ENCODE measurements at regions not wholly inside any gene's neighbourhood (a gene's known extent, or its start where the extent isn't known, plus 50 kb on each side); places are given as distances from the start of the nearest gene placed in this dataset.

DNA sequence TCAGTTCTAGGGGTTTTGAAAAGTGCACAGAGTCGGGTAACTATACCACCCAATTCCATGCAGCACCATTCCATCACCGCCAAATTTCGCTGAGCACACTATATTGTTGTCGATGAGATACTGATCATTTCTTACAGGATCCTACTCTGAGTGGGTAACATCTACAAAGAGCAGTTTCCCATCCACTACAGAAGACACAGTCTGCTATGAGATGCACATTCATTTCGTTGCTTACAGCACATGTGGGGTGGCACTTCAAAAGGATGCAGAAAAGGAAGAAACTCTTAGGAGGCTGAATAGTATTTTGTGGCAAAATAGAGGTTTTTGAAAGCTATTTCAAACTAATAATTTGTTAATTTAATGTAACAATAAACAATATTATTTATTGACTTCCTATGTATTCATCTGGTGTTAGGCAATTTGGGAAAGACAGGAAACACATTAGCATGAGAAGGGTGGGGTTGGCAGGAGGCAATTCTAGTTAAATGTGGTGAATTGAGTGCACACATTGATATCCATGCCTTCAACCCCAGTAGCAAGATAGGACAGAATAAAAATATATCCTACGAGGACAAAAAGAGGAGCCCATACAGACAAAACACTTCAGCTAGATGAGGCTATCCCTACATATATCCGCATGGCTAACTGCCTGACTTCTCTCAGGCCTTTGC lies 186.8 kb upstream of the PARP11 start:
- no peak overlapping the region for H3K4me3 ChIP-seq (ENCODE audit: low read depth, low read length)
- TF ChIP-seq, protein P1, sequence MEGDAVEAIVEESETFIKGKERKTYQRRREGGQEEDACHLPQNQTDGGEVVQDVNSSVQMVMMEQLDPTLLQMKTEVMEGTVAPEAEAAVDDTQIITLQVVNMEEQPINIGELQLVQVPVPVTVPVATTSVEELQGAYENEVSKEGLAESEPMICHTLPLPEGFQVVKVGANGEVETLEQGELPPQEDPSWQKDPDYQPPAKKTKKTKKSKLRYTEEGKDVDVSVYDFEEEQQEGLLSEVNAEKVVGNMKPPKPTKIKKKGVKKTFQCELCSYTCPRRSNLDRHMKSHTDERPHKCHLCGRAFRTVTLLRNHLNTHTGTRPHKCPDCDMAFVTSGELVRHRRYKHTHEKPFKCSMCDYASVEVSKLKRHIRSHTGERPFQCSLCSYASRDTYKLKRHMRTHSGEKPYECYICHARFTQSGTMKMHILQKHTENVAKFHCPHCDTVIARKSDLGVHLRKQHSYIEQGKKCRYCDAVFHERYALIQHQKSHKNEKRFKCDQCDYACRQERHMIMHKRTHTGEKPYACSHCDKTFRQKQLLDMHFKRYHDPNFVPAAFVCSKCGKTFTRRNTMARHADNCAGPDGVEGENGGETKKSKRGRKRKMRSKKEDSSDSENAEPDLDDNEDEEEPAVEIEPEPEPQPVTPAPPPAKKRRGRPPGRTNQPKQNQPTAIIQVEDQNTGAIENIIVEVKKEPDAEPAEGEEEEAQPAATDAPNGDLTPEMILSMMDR (IDR thresholded peaks at IDR 0.05; ENCODE audit: insufficient read depth, low read length): no peak
- no peak for DNase-seq (ENCODE audit: low read depth)

DNA sequence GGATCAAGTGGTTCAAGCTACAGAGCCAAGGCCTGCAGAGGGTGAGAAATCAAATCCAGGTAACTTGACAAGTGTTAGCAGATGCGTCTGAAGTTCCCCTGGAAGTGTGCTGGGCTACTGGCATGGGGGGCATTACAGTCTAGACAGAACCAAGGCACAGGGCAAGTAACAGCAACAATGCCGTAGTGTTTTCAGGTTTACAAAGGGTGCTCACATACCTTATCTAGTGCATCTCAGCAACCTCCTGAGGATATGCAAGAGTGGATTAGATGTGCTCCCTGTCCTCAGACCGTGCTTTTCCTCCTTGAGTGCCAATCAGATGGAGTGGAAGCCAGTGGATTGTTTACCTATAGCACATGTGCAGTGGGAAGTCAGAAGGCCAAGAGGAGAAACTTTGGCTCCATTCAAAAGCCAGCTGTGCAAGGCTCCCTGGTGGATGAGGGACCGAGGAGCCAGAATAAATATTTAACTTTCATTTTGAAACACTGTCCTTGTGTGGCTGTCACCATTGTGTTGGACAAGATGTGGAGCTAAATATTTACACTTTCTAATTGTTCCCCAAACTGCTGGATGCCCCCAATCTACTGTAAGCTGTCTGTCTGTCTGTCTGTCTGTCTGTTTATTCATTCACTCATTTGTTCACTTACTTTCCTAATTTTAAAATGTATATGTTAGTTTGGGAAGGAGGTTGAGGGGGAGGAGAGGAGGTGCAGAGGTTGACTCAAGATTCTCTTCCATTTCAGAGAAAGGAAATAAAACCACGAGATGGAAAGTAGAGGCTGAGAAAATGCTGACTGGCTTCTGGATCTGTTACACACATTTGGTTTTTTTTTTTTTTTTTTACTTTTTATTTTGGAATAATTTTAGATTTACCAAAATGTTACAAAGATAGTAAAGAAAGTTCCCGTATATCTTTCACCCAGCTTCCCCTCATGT lies 184.0 kb upstream of the PARP11 start:
- DNase-seq (ENCODE audit: low read depth): no peak
- TF ChIP-seq, protein P1 (IDR thresholded peaks at IDR 0.05; ENCODE audit: insufficient read depth, low read length): no peak
- no peak overlapping the region for H3K4me3 ChIP-seq (ENCODE audit: low read depth, low read length)

DNA sequence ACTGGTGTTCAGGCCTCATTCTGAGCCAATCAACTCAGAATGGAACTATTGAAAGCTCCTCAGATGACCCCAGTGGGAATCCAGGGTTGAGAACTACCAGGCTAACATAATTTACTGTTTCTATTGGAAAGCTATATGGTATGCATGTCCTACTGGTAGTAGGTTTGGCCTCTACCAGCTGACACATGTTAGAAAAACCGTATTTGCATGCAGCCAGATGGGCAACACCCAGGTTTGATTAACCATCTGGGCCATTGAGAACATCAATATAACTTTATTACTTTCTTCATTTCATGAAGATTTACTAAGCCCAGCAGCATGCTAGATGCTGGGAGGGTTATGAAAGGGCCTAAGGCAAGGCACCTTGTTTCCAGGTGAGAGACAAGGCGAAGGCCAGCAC lies 181.4 kb upstream of the PARP11 start:
- TF ChIP-seq, protein P1 (IDR thresholded peaks at IDR 0.05; ENCODE audit: insufficient read depth, low read length): no peak
- no peak for DNase-seq (ENCODE audit: low read depth)
- H3K4me3 ChIP-seq (ENCODE audit: low read depth, low read length): no peak overlapping the region

DNA sequence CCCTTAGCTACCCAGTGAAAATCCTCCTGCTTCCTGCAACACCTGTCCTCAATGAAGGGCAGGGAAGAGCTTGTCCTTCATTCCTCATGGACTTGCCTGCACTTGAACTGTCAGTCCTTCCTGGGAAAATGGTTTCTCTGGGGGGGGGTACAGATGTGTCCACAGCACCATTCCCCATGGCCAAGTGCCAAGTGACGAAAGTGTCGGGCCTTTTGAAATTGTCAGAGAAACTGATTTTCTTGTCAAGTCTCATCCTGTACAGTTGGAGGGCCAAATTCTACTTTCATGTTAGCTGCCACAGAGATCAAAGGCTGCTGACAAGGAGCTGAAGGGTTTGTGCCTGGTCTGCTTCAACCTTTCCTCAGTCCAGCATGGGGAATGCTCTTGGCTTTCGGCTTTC lies 179.5 kb upstream of the PARP11 start:
- TF ChIP-seq, protein P1 (IDR thresholded peaks at IDR 0.05; ENCODE audit: insufficient read depth, low read length): no peak
- no peak for DNase-seq (ENCODE audit: low read depth)
- no peak overlapping the region for H3K4me3 ChIP-seq (ENCODE audit: low read depth, low read length)

DNA sequence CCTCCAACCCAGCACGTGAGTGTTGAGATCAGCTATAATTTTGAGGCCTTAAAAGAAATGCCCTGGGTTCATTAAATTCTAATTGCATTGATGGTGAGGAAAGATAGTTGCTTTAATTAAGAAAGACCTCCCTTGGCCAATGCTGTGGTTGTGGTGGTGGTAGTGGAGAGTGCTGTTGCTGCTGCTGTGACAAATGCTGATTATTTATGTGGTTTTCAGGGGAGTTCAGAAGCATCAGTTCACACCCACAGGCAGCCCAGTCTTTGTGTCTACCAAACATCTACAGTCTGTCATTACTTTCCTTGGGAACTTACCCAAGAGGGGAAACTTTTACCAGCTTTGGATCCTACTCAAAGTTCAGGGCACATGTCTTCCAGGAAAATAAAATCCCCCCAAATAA lies 178.4 kb upstream of the PARP11 start:
- TF ChIP-seq, protein P1 (IDR thresholded peaks at IDR 0.05; ENCODE audit: insufficient read depth, low read length): no peak
- H3K4me3 ChIP-seq (ENCODE audit: low read depth, low read length): no peak overlapping the region
- no peak for DNase-seq (ENCODE audit: low read depth)

DNA sequence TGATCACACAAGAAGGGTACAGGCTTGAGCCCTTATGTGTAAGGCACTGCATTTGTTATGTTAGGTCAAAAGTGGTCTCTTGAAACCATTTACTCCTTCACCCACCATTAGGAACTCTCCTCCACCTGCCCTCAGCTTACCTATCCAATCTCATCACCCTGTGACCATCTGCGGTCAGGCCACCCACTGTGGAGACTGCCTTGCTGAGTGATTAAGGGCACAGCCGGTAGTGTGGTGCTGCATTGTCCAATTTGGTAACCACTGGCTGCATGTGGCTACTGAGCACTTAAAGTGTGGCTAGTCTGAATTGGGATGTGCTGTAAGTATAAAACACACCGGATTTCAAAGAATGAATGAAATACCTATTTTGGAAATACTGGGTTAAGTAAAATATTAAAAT lies 177.1 kb upstream of the PARP11 start:
- H3K4me3 ChIP-seq (ENCODE audit: low read depth, low read length): no peak overlapping the region
- TF ChIP-seq, protein P1 (IDR thresholded peaks at IDR 0.05; ENCODE audit: insufficient read depth, low read length): no peak
- DNase-seq (ENCODE audit: low read depth): no peak

Measured in fibroblast of the aortic adventitia (primary cell).